H1 (cell line): ENCODE measurements at regions not wholly inside any gene's neighbourhood (a gene's known extent, or its start where the extent isn't known, plus 50 kb on each side); places are given as distances from the start of the nearest gene placed in this dataset.

Source experiments
- CTCF ChIA-PET: fragments of 300-600 bp; sonication (Branson Sonifier 250); formaldehyde crosslinking; loops from one replicate; lab custom pipeline; 2021; ENCODE audit not compliant: partially characterized antibody; lab: Charles Lee
- POLR2A ChIA-PET: fragments of 300-600 bp; sonication (Branson Sonifier 250); formaldehyde crosslinking; loops from one replicate; lab custom pipeline; 2021; ENCODE audit warnings: inconsistent platforms; ENCODE audit not compliant: partially characterized antibody; lab: Charles Lee
- DNase-seq, 2 experiments: peaks; one replicate each; pipeline versions ENCODE4 v3.0.0 to v3.0.0-alpha.2; 2010 to 2022; ENCODE audit warnings: low spot score in 2 of 2, low read depth in 1 of 2, mixed read lengths in 1 of 2
- FAIRE-seq: peaks from 2 replicates; lab custom pipeline; 2011; peaks lifted over from hg19 to GRCh38; lab: Jason Lieb, UNC
- H2AFZ ChIP-seq: 2 replicates; pipeline ENCODE4 v1.8.1; 2012; ENCODE audit warnings: low read length, inconsistent platforms
- H2AK5ac ChIP-seq: 2 replicates; pipeline ENCODE4 v1.6.1; 2013; ENCODE audit warnings: low read depth, low read length
- H2BK120ac ChIP-seq: replicated peaks from 2 replicates; pipeline ENCODE3; 2013; ENCODE audit warnings: low read depth, low read length, inconsistent platforms
- H2BK12ac ChIP-seq: 2 replicates; pipeline ENCODE4 v1.6.1; 2013; ENCODE audit warnings: low read depth, low read length
- H2BK15ac ChIP-seq: 2 replicates; pipeline ENCODE4 v1.6.1; 2013; ENCODE audit warnings: low read length
- H2BK20ac ChIP-seq: 2 replicates; pipeline ENCODE4 v1.6.1; 2013; ENCODE audit warnings: low read length
- H2BK5ac ChIP-seq: 2 replicates; pipeline ENCODE4 v1.6.1; 2013; ENCODE audit warnings: low read depth, low read length
- H3K14ac ChIP-seq: 2 replicates; pipeline ENCODE4 v1.6.1; 2013; ENCODE audit warnings: inconsistent platforms; ENCODE audit not compliant: insufficient read length
- H3K18ac ChIP-seq: 2 replicates; pipeline ENCODE4 v1.6.1; 2013; ENCODE audit warnings: low read length; ENCODE audit errors: extremely low read depth
- H3K23ac ChIP-seq: 2 replicates; pipeline ENCODE4 v1.6.1; 2013; ENCODE audit warnings: inconsistent platforms; ENCODE audit not compliant: insufficient read length
- H3K23me2 ChIP-seq: 2 replicates; pipeline ENCODE4 v1.6.1; 2013; ENCODE audit warnings: low read depth, low read length
- H3K27ac ChIP-seq: 2 replicates; pipeline ENCODE4 v1.6.1; 2011; ENCODE audit warnings: low read depth, low read length, inconsistent platforms
- H3K27me3 ChIP-seq, 4 experiments: replicated peaks in 1 of 4; 1 replicate in 1 of 4; 2 replicates in 3 of 4; pipeline versions ENCODE4 v1.6.1 to v1.8.1; 2011 to 2013; ENCODE audit warnings: low read length in 3 of 4, mild to moderate bottlenecking in 3 of 4, inconsistent platforms in 2 of 4, mixed read lengths in 2 of 4, moderate library complexity in 1 of 4; ENCODE audit not compliant: control insufficient read depth in 3 of 4, insufficient read depth in 3 of 4; ENCODE audit errors: extremely low read depth in 1 of 4
- H3K36me3 ChIP-seq, 4 experiments: 2 replicates each; pipeline versions ENCODE4 v1.6.1 to v1.8.1; 2011 to 2013; ENCODE audit warnings: mild to moderate bottlenecking in 4 of 4, low read length in 3 of 4, moderate library complexity in 2 of 4, control low read depth in 1 of 4, inconsistent platforms in 1 of 4; ENCODE audit not compliant: insufficient read depth in 4 of 4, control insufficient read depth in 2 of 4
- H3K4ac ChIP-seq: replicated peaks from 2 replicates; pipeline ENCODE3; 2013; ENCODE audit warnings: low read length, low read depth, mixed read lengths, inconsistent platforms; ENCODE audit not compliant: insufficient read length
- H3K4me1 ChIP-seq, 4 experiments: replicated peaks in 1 of 4; 1 replicate in 1 of 4; 2 replicates in 3 of 4; pipeline versions ENCODE4 v1.6.1 to v1.8.1; 2011 to 2013; ENCODE audit warnings: low read length in 3 of 4, inconsistent platforms in 2 of 4, mixed read lengths in 1 of 4; ENCODE audit not compliant: insufficient read depth in 4 of 4, control insufficient read depth in 3 of 4
- H3K4me2 ChIP-seq, 2 experiments: 2 replicates each; pipeline versions ENCODE4 v1.6.1 to v1.8.1; 2011 to 2013; ENCODE audit warnings: low read depth in 2 of 2, low read length in 2 of 2, control low read depth in 1 of 2, inconsistent platforms in 1 of 2, mild to moderate bottlenecking in 1 of 2; ENCODE audit not compliant: insufficient read depth in 1 of 2
- H3K4me3 ChIP-seq, 4 experiments: fragments of 200-600, 300-600 bp in 1 of 4; sonication (generic), shearing (Covaris generic), sonication (Bioruptor Twin) in 1 of 4; 2 replicates each; pipeline versions ENCODE4 v1.5.1 to v1.8.1; 2011 to 2016; ENCODE audit warnings: low read length in 4 of 4, low read depth in 3 of 4, control low read depth in 2 of 4, inconsistent platforms in 2 of 4, mild to moderate bottlenecking in 2 of 4, mixed read lengths in 1 of 4, moderate library complexity in 1 of 4; ENCODE audit not compliant: insufficient read depth in 2 of 4; ENCODE audit errors: extremely low read depth in 1 of 4
- H3K56ac ChIP-seq: replicated peaks from 2 replicates; pipeline ENCODE3; 2013; ENCODE audit warnings: low read depth, mild to moderate bottlenecking, mixed read lengths, low read length, inconsistent platforms; ENCODE audit not compliant: insufficient read length
- H3K79me1 ChIP-seq: 2 replicates; pipeline ENCODE4 v1.6.1; 2013; ENCODE audit warnings: low read depth, low read length, control low read depth
- H3K79me2 ChIP-seq, 2 experiments: 2 replicates each; pipeline versions ENCODE4 v1.6.1 to v1.8.1; 2012 to 2013; ENCODE audit warnings: low read length in 2 of 2, mild to moderate bottlenecking in 2 of 2, inconsistent platforms in 1 of 2; ENCODE audit not compliant: insufficient read depth in 2 of 2, control insufficient read depth in 1 of 2
- H3K9ac ChIP-seq, 4 experiments: replicated peaks in 1 of 4; 1 replicate in 1 of 4; 2 replicates in 3 of 4; pipeline versions ENCODE4 v1.6.1 to v1.8.1; 2011 to 2013; ENCODE audit warnings: low read depth in 3 of 4, low read length in 3 of 4, control low read depth in 2 of 4, mild to moderate bottlenecking in 2 of 4, moderate library complexity in 2 of 4, inconsistent platforms in 1 of 4; ENCODE audit errors: extremely low read depth in 1 of 4
- H3K9me3 ChIP-seq, 2 experiments: 2 replicates each; pipeline versions ENCODE4 v1.6.1 to v1.8.1; 2012 to 2013; ENCODE audit warnings: mild to moderate bottlenecking in 2 of 2, moderate library complexity in 2 of 2, control low read depth in 1 of 2, inconsistent platforms in 1 of 2, low read depth in 1 of 2, low read length in 1 of 2, mixed read lengths in 1 of 2; ENCODE audit not compliant: insufficient read depth in 2 of 2
- H4K20me1 ChIP-seq, 2 experiments: replicated peaks in 1 of 2; 2 replicates each; pipeline versions ENCODE3 to v1.8.1; 2011 to 2013; ENCODE audit warnings: inconsistent platforms in 2 of 2, low read length in 2 of 2, mild to moderate bottlenecking in 1 of 2; ENCODE audit not compliant: insufficient read depth in 2 of 2, control insufficient read depth in 1 of 2
- H4K5ac ChIP-seq: 2 replicates; pipeline ENCODE4 v1.6.1; 2013; ENCODE audit warnings: low read length, low read depth, mixed read lengths, inconsistent platforms; ENCODE audit not compliant: insufficient read length
- H4K8ac ChIP-seq: 2 replicates; pipeline ENCODE4 v1.8.0; 2013; ENCODE audit warnings: mild to moderate bottlenecking, moderate library complexity, low read length, inconsistent platforms; ENCODE audit not compliant: insufficient read depth; ENCODE audit errors: extremely low read depth
- H4K91ac ChIP-seq: replicated peaks from 2 replicates; pipeline ENCODE3; 2013; ENCODE audit warnings: low read length, mixed read lengths, inconsistent platforms; ENCODE audit not compliant: insufficient read length
- JUND ChIP-seq: IDR thresholded peaks from 2 replicates; pipeline ENCODE4 v1.6.1; 2011; ENCODE audit warnings: mild to moderate bottlenecking, improper control_type of control experiment, low read length
- KDM4A ChIP-seq: IDR thresholded peaks from one replicate; pipeline ENCODE4 v1.7.1; 2012; ENCODE audit warnings: low read depth, mild to moderate bottlenecking, moderate library complexity, low read length, inconsistent platforms; ENCODE audit not compliant: severe bottlenecking
- TBP ChIP-seq: IDR thresholded peaks from 2 replicates; pipeline ENCODE4 v1.6.1; 2011; ENCODE audit warnings: low read depth, low read length, improper control_type of control experiment

- ChIA-PET CTCF (interaction anchor here (0.8 to 1.0 kb wide), 3 partner anchors 36 to 177 kb away, joined by 3 read pairs; no protein-coding TSS in a partner anchor), POLR2A (no interaction called here)
- H2AFZ ChIP-seq: no peak overlapping the region
- H2BK120ac ChIP-seq: no peak overlapping the region
- no peak overlapping the region for H2BK20ac ChIP-seq
- no peak overlapping the region for H3K14ac ChIP-seq
- no peak for TF ChIP-seq TBP
- TF ChIP-seq KDM4A: no peak
- TF ChIP-seq JUND: no peak
- no peaks in the 10 kb centered on the region for H4K20me1 ChIP-seq
- DNase-seq: no peak
- H3K4ac ChIP-seq: no peak overlapping the region
- no peak overlapping the region for H2BK12ac ChIP-seq
- no peak overlapping the region for H3K18ac ChIP-seq
- no peak overlapping the region for H4K8ac ChIP-seq
- H3K79me2 ChIP-seq: no peaks in the 10 kb centered on the region
- no peak for FAIRE-seq
- no peak overlapping the region for H3K4me2 ChIP-seq
- H3K4me1 ChIP-seq: no peaks in the 10 kb centered on the region
- no peak overlapping the region for H3K23ac ChIP-seq
- H3K4me3 ChIP-seq: no peak overlapping the region
- no peak overlapping the region for H3K56ac ChIP-seq
- H3K27ac ChIP-seq: no peak overlapping the region
- H2AK5ac ChIP-seq: no peak overlapping the region
- no peak overlapping the region for H3K9ac ChIP-seq
- H3K9me3 ChIP-seq: no peaks in the 10 kb centered on the region
- no peaks in the 10 kb centered on the region for H3K36me3 ChIP-seq
- H3K79me1 ChIP-seq: no peaks in the 10 kb centered on the region
- no peak overlapping the region for H2BK5ac ChIP-seq
- no peak overlapping the region for H4K91ac ChIP-seq
- no peak overlapping the region for H2BK15ac ChIP-seq
- H3K27me3 ChIP-seq: no peaks in the 10 kb centered on the region; a peak in 2 of 7 replicates
- no peaks in the 10 kb centered on the region for H3K23me2 ChIP-seq
- no peak overlapping the region for H4K5ac ChIP-seq
Observed at GRCh38 chr2:118669654-118670053, 177.8 kb downstream of the EN1 start.
